Type B pancreatic cell (in vitro differentiated cells): ENCODE measurements at regions not wholly inside any gene's neighbourhood (a gene's known extent, or its start where the extent isn't known, plus 50 kb on each side); places are given as distances from the start of the nearest gene placed in this dataset.

Source experiments
- DNase-seq: peaks from one replicate; pipeline ENCODE4 v3.0.0; 2021; ENCODE audit warnings: mixed read lengths; ENCODE audit not compliant: unreplicated experiment; ENCODE audit errors: extremely low spot score
- H3K27ac Mint-ChIP-seq: 2 replicates; pipeline ENCODE4 v1.8.0; 2021; ENCODE audit warnings: mild to moderate bottlenecking, mixed read lengths
- H3K27me3 Mint-ChIP-seq: 2 replicates; pipeline ENCODE4 v1.8.0; 2021; ENCODE audit warnings: mixed read lengths
- H3K36me3 Mint-ChIP-seq: 2 replicates; pipeline ENCODE4 v1.8.0; 2021; ENCODE audit warnings: mixed read lengths
- H3K4me1 Mint-ChIP-seq: one replicate; pipeline ENCODE4 v1.8.0; 2021; ENCODE audit warnings: mixed read lengths; ENCODE audit not compliant: unreplicated experiment
- H3K4me3 Mint-ChIP-seq: 2 replicates; pipeline ENCODE4 v1.8.0; 2021; ENCODE audit warnings: mild to moderate bottlenecking, mixed read lengths
- H3K9me3 Mint-ChIP-seq: 2 replicates; pipeline ENCODE4 v1.8.0; 2021; ENCODE audit warnings: mixed read lengths
- CTCF ChIP-seq: fragments of 200-600 bp; sonication (generic); conservative IDR thresholded peaks from 2 replicates; pipeline ENCODE4 v1.5.0; 2021; ENCODE audit warnings: antibody characterized with exemption, mild to moderate bottlenecking

GRCh38 chrX:4059893-4060292 is 346.4 kb upstream of the PRKX start:
- DNase-seq, result no peak
- no peak for TF ChIP-seq CTCF
- no peaks in the 10 kb centered on the region for H3K36me3 Mint-ChIP-seq
- H3K27me3 Mint-ChIP-seq, result no peaks in the 10 kb centered on the region
- no peak overlapping the region for H3K4me3 Mint-ChIP-seq
- H3K9me3 Mint-ChIP-seq, result no peaks in the 10 kb centered on the region
- no peaks in the 10 kb centered on the region for H3K4me1 Mint-ChIP-seq
- no peak overlapping the region for H3K27ac Mint-ChIP-seq

- Mint-ChIP-seq H3K4me3 (no peak overlapping the region), H3K36me3 (no peaks in the 10 kb centered on the region), H3K27me3 (no peaks in the 10 kb centered on the region), H3K9me3 (no peaks in the 10 kb centered on the region), H3K4me1 (no peaks in the 10 kb centered on the region), H3K27ac (no peak overlapping the region)
- no peak for DNase-seq
- no peak for TF ChIP-seq CTCF
Observed at GRCh38 chrX:4043951-4044350, 330.5 kb upstream of the PRKX start.

- no peaks in the 10 kb centered on the region for H3K9me3 Mint-ChIP-seq
Observed at GRCh38 chrX:4035874-4036273, 322.4 kb upstream of the PRKX start.

GRCh38 chrX:4028151-4028550 is 314.7 kb upstream of the PRKX start:
- H3K27ac Mint-ChIP-seq, result no peak overlapping the region
- H3K4me3 Mint-ChIP-seq, result no peak overlapping the region
- H3K9me3 Mint-ChIP-seq, result no peaks in the 10 kb centered on the region
- no peaks in the 10 kb centered on the region for H3K27me3 Mint-ChIP-seq
- no peaks in the 10 kb centered on the region for H3K4me1 Mint-ChIP-seq
- no peak for DNase-seq
- H3K36me3 Mint-ChIP-seq, result no peaks in the 10 kb centered on the region
- no peak for TF ChIP-seq CTCF

More at GRCh38 chrX:4035874-4036273, 322.4 kb upstream of the PRKX start:
- no peak for DNase-seq
- H3K36me3 Mint-ChIP-seq, result no peaks in the 10 kb centered on the region
- no peaks in the 10 kb centered on the region for H3K4me1 Mint-ChIP-seq
- no peak overlapping the region for H3K27ac Mint-ChIP-seq
- TF ChIP-seq CTCF, result no peak
- no peaks in the 10 kb centered on the region for H3K27me3 Mint-ChIP-seq
- H3K4me3 Mint-ChIP-seq, result no peak overlapping the region

- no peak for TF ChIP-seq CTCF
- H3K36me3 Mint-ChIP-seq, result no peaks in the 10 kb centered on the region
- H3K9me3 Mint-ChIP-seq, result no peaks in the 10 kb centered on the region
- no peak for DNase-seq
- H3K4me1 Mint-ChIP-seq, result no peaks in the 10 kb centered on the region
- H3K27ac Mint-ChIP-seq, result no peak overlapping the region
- no peak overlapping the region for H3K4me3 Mint-ChIP-seq
- H3K27me3 Mint-ChIP-seq, result no peaks in the 10 kb centered on the region
Observed at GRCh38 chrX:4005281-4005680, 291.8 kb upstream of the PRKX start.

- DNase-seq, result no peak
- no peaks in the 10 kb centered on the region for H3K9me3 Mint-ChIP-seq
- H3K4me3 Mint-ChIP-seq, result no peak overlapping the region
- H3K27ac Mint-ChIP-seq, result no peak overlapping the region
- no peaks in the 10 kb centered on the region for H3K36me3 Mint-ChIP-seq
- no peaks in the 10 kb centered on the region for H3K4me1 Mint-ChIP-seq
- no peak for TF ChIP-seq CTCF
- H3K27me3 Mint-ChIP-seq, result no peaks in the 10 kb centered on the region
Observed at GRCh38 chrX:4004822-4005221, 291.4 kb upstream of the PRKX start.
